Hematopoietic multipotent progenitor cell (in vitro differentiated cells): ENCODE measurements at regions not wholly inside any gene's neighbourhood (a gene's known extent, or its start where the extent isn't known, plus 50 kb on each side); places are given as distances from the start of the nearest gene placed in this dataset.
A peak's percentile ranks its signal among the peaks of the same experiment; 100 is the strongest.

ENCODE experiments used
- DNase-seq, 3 donors: peaks; one replicate each; pipeline ENCODE4 v3.0.0-alpha.2; 2011 to 2015; ENCODE audit warnings: low read depth in 2 of 3, low spot score in 2 of 3

DNA sequence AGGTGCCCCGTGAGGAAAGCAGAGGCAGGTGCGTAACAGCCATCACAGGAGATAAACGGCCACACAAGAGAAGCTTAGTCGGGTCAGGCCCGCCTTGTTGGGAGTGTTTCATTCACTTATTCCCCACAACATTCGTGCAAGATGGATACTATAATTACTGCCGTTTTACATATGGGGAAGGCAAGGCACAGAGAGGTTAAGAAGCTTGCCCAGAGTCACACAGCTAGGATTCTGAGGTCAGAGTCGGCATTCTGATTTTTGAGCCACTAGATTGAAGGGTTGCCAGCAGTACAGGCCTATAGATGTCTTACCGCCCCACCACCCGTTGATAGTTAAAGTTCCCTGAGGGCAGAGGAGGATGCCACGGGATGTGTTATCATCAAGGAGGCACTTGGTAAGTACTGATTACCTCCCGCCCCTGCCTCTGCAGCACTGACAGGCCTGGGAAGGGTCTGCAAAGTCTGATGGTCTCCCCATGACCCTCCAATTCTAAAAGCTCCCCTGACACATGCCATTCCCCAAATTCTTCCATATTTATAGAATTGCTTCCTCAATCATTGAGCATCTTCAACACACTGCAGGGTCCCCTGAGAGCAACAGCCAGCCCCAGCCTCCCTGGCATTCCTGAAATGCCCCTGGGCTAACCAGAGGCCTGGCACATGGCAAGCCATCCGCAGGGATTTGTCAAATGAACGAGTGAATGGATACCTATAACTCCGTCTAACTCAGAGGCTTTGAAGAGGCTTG is 74.7 kb upstream of the CLDN14 start:
- DNase-seq: no peak

DNA sequence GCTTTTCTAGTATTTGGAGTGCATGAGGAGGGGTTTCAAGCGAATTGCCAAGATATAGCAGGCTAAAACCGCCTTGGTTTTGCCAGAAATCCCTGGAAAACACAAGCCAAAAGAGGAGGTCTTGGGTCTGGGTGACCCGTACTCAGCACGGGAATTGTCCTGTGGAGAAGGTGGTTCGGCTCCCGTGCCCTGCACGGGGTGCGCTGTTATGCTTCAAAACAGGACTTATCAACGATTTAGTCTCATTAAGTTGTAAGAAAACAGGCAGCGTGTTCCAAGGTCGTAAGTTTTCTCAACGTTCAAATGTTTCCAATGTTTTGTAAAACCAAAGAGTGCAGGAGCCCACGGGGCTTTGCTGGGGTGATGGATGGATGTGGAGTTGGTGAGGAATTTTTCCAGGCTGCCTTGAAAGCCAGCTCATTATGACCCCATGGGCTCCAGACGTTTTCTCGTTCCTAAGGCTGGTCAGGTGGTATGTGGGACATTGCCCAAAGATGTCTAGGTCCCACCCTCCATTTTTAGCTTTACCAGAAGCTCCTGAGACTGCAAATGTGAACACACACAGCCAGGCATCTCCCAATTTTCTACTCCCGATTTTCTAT is 75.4 kb upstream of the CLDN14 start:
- no peak for DNase-seq

DNA sequence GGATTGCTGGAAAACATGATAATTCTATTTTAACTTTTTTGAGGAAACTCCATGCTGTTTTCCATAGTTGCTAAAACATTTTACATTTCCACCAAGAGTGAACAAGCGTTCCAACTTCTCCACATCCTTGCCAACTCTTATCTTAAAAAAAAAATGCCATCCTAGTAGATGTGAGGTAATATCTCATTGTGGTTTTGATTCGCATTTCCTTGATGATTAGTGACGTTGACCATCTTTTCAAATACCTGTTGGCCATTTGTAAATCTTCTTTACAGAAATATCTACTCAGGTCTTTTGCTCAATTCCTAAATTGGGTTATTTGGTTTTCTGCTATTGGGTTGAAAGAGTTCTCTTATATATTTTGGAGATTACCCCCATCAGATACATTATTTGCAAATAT is 77.4 kb upstream of the CLDN14 start:
- DNase-seq: no peak

DNA sequence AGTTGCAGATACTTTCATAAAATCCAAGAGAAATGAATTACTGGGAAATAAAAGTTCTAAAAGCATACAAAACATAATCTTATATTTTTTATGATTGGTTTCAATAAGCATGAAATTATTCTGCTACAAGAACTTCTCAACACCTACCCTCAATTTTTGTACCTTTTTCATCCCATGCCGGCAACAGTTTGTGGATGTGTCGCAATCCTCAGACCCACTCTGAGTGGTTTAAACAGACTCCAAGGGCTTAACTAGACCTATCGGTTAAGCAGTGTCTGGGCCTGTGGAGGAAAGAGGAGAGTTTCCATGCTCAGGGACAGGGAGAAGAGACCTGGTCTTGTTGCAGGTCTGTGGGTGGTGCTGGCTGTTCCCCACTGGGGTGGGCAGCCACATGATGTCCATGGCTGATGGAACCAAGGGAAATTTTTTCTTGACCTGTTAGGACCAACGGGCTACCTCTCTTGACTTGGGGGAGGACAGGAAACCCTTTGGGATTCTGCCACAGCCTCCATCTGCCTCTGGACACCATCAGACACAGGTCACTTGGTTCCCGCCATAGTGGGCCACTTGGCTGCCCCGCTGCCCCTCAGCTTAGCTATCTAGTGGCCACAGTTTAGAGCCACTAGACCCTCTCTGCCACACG is 81.1 kb upstream of the CLDN14 start:
- no peak for DNase-seq

DNA sequence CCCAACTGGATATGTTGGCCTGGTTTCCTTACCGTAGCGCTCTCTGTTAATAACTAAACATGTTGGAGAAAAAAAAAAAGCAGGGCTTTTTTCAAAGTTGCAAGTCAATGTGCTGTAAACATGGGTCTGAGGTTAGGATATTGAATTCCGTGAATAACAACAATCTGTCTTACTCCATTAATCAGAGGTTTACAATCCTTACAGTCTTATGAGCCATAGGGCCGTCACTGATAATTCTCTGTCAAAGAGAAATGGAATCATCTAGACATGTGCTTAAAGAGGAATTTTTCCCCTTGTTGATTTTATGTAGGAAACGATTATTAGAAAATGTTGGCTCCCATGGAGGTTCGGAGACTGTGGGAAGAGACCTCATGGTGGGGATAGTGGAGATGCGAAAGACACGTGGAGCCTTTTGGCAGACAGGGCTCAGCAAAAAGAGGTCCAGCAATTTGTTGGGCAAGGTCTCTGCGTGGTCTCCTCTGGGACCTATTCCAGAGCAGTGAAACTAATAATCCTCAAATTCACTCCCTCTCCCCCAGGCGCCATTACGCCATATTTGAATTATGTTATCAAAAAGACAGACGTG is 83.5 kb upstream of the CLDN14 start:
- no peak for DNase-seq

DNA sequence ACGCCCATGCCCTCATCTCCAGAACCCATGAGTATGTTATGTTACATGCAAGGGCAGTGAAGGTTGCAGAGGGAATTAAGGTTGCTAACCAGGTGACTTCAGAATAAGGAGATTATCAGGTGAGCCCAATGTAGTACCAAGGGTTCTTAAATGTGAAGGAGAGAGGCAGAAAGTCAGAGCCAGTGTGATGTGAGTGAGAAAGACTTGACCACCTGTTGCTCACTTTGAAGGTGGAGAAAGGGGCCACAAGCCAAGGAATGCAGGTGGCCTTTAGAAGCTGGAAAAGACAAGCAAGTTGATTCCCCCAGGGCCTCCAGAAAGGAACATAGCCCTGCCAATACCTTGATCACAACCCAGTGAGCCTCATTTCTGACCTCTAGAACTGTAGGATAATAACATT is 84.7 kb upstream of the CLDN14 start:
- DNase-seq: no peak

DNA sequence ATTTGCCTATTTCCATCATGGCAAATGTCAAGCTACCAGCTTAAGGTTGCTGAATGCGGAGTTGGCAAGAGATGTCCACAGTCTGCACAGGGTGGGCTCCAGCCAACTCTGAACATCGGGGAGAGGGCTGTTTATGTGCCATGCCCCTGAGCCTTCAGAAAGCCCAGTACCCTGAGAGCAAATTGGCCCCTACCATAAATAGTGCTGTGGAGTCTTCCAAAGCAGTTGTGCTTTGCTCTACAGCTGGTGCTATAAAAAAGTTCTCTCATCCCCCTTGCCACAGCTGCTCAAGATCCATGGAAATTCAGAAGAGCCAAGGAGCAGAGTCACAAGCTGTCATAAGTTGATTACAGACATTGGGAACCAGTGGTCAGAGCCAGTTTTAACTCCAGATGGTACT is 85.6 kb upstream of the CLDN14 start:
- no peak for DNase-seq

DNA sequence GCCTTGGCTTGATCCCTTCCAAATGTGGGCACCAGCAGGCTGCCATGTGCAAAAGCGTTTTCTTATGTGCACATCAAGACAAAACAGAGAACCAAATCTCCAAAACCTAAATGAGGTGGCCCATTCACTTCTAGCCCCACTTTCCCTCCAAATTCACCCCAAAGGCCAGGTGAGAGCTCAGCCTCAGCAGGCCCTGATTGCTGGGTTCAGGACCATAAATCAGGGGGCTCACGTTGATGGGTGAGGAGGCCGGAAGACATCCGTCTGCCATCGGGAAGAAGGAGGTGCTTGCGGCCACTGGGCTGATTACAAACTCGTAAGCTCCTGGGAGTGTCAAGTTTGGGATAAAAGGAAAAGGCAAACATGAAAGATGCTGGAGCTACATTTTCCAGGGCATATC is 86.7 kb upstream of the CLDN14 start:
- no peak for DNase-seq

DNA sequence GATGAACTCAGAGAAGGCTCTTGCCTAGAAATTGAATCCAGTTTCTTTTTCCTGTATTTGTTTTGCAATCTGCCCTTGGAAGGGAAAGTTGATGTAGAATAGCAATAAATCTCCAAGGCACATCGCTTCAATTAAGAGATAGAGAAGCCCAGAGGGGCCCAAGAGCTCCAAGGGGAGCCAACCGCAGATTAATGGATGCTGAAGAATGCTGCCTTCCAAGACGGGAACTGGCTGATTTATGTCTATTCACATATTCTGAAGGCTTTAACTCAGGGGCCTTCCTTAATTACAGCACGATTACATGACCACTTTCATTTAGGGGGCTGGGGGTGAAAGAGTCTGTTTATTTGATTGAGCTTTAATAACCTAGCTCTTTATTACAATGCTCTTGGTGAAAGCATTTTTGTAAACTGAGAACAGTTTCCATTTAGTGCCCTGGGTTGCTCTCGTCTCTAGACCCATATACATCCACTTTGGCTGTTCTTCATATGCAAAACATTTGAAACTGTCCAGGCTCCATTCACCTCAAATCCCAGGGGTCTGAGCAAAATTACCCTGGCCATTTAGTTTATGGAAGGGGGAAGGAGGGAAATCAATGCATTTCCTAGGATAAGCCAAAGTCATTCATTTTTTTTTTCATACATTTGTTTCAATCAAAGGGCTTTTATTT is 87.4 kb upstream of the CLDN14 start:
- DNase-seq: no peak

DNA sequence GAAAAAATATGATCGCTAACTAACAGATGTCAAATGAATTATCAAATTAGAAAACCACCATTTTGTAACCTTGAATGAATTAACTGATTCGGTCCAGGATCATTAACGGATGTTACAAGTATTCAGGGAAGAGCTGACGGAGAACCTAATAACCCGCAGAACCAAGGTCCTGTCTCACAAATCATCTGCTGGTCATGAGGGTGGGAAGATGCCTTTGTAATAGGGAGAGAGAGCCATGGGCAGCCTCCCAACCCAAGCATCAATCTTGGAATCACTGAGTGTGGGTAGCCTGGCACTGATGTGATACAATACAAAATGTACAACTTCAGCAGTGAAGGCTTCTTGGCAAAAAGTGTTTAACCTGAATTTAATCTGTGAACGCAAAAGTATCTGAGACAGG is 89.6 kb upstream of the CLDN14 start:
- DNase-seq: no peak

DNA sequence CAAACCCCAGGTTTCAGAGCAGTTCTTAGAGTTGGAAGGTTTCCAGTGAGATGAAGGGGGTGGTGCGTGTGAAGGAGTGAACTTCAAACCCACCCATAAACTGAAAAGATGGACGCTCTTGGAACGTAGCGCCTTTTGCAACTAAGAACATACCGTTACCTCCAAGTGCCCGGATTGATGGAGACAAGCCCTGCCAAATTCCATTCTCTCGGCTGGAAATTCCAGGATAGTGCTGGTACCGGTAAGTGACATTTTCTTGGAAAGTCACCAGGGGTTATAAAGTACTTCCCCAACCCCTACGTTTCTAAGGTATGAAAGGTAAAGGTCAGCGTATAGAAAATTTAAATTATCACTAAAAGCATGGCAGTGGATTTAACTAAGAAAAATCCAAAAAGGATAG is 91.6 kb upstream of the CLDN14 start:
- no peak for DNase-seq

DNA sequence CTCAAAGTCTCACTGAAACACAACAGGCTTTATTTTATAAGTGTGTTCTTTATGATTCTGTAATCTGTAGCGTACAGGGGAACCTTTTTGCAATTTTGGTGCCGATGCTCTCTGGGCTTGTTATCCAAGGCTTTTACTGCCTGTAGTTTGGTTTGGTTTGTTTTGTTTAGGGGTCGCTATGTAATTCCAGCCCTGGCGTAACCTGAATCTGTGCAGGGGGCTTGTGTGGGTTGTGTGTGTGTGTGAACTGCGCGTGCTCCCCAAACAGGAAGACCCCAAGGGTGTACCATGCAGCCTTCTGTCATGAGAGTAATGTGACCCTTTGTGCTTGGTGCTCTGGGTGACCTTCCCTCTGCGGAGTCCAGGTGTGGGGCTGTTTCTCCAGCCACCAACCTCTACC is 92.1 kb upstream of the CLDN14 start:
- no peak for DNase-seq

DNA sequence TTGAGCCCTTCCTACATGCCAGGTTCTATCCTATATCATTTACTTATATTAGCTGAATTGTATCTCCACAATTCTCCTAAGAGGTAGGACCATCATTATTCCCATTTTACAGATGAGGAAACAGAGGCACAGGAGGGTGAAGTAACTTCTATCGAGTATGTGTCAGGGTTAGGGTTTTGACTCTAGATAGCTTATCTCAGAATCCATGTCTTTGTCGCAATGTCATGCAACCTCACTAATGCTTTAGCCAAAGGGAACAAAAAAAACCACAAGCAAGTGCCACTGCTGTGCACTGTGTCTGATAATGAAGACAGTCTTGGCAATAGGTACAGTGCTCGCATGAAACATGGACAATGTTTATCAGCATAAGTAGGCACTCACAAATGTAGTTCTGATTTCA is 95.4 kb upstream of the CLDN14 start:
- DNase-seq: peak in 1 of 3 donors; percentile 21

DNA sequence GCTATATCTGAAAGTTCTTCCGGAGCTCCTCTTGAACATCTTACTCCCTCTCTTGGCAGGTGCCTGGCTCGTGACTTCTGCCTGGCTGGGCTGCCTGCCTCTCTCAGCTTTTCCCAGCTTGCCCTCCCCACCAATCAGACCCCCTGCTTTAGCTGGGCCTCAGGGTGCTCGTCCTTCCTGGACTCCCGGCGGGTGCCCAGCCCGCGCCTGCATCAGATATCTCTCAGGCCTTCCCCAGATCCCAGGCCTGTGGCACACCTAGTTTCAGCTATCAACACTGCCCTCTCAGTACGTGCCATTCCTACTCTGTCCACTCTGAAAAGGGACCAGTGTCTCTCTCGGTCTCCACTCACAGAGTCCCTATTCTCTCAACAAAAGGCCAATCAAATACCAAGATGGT is 96.5 kb upstream of the CLDN14 start:
- no peak for DNase-seq

DNA sequence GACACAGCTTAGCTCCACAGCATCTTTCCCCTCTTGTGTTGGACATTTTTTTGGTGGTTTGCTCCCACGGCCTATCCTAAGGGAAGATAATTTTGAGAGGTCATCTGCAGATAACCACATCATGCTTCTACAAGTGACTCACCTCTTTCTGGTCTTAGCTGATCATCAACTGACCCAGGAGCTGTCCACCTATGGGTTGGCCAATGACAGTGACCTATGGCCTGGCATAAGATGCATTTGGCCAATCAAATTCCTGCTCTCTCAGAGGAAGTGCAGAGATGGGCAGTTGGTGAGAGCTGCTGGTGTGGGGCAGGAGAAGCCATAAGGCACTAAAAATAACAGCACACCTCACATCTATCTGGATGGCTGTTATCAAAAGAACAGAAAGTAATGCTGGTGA is 100.0 kb upstream of the CLDN14 start:
- DNase-seq: no peak

DNA sequence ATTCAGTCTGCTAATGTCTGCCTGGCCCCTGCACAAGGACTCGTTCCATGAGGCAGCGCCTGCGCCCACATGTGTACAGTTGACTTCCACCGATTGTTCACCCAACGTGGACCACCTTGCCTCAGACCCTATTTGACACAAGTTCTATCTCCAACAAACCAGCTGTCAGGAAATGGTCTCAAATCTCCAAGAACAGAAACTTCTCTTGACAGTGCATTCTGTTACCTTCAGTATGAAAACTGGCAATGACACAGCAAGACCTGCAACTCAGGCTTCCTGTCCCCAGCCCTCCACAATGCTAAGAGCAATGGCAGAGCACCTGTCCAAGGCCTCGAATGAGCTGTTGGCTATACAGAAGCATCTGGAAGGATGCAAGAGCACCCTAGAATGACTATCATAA is 102.3 kb upstream of the CLDN14 start:
- DNase-seq: peak in 2 of 3 donors; percentile 46 to 76

DNA sequence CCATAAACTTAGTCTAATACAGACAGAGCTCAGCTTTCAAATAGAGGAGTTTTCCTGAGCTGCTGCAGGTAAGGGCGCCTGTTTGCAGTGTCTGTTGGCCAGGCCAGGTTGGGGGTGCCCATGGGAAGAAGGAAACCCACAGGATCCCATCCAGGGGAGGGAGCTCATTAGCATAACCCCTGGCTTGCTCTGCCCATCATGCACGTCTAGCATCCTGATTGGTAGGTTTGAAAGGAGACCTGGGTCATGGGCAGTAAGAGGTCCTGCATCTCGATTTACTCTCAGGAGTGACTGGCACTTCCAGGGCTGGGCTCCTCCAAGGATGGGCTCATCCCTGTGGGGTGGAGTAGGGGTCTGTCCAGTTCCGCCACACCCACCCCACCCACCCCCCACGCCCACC is 103.7 kb upstream of the CLDN14 start:
- DNase-seq: no peak

DNA sequence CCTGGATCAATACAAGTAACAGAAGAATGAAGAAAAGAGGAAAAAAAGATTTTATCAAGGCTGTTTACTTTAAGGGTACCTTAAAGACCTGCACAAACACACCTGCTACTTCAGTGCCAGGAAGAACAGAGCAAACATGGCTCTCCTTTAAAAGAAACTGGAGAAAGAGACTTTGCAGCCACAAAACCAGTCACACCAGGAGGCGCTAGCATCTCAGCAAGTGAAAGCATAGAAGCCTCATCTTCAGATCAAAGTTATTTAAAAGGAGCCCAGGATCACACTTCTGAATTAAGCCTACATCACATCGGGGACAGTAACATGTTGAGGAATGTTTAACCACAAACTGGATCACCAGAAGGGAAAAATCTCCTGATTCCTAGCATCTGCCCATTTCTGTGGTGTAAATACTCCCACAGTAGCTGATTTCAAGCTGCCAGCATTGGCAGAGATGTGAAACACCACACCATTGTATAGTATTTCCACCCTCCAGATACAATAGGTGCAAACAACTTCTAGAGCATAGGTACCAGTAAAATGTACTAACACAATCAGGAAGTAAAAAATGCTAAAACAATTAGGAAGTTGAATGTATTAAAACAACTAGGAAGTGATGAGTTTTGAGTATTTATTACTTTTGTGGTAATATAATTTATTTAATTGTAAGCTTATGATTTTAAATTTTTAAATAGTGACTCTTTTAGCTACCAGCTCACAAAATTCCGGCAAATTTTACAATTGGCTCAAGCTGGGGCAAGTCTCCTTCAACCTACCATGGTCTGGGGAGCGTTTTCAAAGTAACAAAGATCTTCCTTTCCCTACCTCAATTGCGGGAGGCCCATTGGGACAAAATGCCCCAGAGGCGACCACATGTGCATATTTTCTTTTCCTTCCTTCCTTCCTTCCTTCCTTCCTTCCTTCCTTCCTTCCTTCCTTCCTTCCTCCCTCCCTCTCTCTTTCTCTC is 105.3 kb upstream of the CLDN14 start:
- DNase-seq: no peak

DNA sequence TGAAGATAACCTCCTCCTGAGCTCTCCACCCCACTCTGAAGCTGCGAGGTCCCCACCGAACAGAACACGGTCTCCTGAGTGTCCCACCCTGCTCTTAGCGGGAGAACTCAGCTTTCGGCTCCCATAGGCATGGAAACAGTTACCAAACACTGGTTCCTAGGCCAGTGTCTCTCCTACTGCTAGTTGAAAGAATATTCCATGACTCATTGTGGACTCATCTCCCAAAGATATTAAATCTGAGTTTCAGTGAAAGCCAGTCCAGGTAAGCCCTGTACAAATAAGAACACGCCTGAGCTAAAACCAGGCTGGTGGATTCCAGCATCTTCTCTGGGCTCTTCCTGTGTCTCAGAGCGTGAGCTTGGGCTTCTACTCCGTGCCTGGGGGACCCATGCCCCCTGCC is 107.5 kb upstream of the CLDN14 start:
- no peak for DNase-seq

DNA sequence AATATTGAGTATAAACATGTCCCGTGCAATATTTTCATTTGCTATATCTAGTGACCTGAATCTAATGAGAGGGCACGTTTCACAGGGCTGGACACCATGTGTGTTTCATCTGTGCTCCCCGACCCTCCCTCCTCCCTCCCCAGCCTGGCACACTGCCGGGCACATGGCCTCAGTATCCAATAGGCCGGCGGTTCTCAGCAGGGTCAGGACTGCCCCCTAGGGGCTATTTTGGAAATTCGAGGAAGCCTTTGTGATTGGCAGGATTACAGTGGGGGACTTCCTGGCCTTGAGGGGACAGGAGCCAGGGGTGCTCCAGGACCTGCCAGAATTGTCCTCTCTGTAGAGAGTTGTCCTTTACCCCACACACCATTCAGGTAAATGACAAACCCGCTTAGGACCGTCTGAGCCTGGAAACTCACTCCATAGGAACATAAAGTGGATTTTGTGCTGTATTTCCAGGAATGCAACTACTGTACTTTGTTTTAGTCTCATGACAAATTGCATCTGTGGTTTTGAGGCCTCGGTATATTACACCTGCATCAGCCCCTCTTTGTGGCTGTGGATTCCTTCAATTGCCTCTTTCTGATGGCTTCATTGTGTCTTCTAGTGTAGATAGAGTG is 109.5 kb upstream of the SIM2 start:
- peak in 2 of 3 donors; percentile 33 to 38 for DNase-seq
